HL-60/S4 (cell line): ENCODE measurements at regions not wholly inside any gene's neighbourhood (a gene's known extent, or its start where the extent isn't known, plus 50 kb on each side); places are given as distances from the start of the nearest gene placed in this dataset.

Experiments
- in situ Hi-C: fragments of 300-500 bp; cut with MboI; formaldehyde crosslinking; loops from 2 replicates; pipeline ENCODE4 v1.14.3; 2022; ENCODE audit warnings: low sequenced_read_pairs

GRCh38 chr6:165229216-165229615 is 80.2 kb downstream of the C6orf118 start:
- in situ Hi-C loops: no loop called here

DNA sequence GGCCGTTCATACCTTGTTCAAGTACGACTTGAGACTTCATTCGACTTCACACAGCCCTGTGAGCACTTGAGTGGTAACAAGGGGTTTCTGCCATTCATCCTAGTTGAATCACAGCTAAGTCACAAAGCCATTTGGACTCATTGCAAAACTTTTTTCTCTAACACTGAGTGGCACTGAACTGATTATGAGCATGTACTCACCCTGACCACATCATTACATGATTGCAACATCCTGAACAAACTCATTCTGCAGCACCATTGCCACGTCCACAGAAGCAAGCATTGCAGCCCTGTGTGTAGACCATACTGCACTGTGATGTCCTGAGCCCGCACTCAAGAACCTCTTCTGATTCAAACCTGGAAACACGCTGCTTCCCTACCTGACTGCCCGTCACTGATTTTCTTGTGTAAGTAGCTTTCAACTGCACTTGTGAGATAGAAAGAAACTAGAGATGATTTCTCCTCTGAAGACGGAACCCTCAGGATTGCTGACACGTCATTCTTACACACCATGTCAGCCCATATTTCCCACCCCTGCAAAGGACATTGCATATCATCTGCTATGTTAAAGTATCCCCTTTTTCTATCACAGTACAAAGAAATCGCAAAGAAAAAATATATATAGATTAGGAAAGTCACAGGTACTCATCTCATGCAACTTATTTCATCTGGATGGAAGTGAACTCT is 81.6 kb downstream of the C6orf118 start:
- in situ Hi-C loops: no loop called here

- in situ Hi-C loops: no loop called here
Measured at GRCh38 chr6:165223736-165224135, 85.7 kb downstream of the C6orf118 start.

GRCh38 chr6:165223101-165223500 is 86.3 kb downstream of the C6orf118 start:
- in situ Hi-C loops: no loop called here

- in situ Hi-C loops: no loop called here
Measured at GRCh38 chr6:165222315-165223025, 86.9 kb downstream of the C6orf118 start.

DNA sequence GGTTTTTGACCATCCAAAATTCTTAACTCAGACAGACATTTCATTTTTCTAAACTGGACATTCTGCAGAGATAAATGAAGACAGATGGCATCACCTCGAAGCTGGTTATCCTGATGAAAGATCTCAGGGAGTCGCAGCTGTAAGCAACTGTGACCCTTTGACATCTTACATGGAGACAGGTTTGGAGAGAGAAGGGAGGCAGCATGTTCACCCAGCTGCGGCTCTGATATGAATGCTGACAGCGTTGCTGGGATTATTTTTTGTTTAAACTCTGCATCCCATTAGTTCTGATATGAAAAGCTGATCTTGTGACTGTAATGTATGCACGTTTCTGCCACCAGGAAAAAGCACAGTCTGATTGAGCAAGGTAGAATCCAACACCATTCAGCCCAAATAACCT is 89.4 kb downstream of the C6orf118 start:
- in situ Hi-C loops: no loop called here

- in situ Hi-C loops: no loop called here
Measured at GRCh38 chr6:165219629-165220028, 89.8 kb downstream of the C6orf118 start.

DNA sequence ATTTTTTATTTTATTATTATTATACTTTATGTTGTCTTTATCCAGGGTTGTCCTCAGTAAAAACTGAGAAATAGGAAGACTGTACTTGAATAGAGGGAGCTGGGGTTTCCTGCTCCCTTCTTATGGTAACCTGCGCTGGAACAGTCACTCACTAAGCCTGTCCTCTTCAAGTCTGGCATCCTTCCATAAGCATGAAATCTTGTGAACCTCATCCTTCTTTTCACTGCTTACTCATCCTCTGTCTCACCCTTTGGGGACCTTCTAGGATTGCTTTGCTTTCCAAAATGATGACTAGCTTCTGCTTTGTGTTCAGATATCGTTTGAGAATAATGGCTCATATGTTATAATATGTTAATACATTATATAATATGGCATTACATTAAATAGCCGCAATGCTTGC is 90.6 kb downstream of the C6orf118 start:
- in situ Hi-C loops: no loop called here

GRCh38 chr6:165206798-165207197 is 102.6 kb downstream of the C6orf118 start:
- in situ Hi-C loops: no loop called here

- in situ Hi-C loops: no loop called here
Measured at GRCh38 chr6:165205632-165206031, 103.8 kb downstream of the C6orf118 start.

- in situ Hi-C loops: no loop called here
Measured at GRCh38 chr6:165204807-165205545, 104.4 kb downstream of the C6orf118 start.

- in situ Hi-C loops: no loop called here
Measured at GRCh38 chr6:165200178-165200577, 109.2 kb downstream of the C6orf118 start.

DNA sequence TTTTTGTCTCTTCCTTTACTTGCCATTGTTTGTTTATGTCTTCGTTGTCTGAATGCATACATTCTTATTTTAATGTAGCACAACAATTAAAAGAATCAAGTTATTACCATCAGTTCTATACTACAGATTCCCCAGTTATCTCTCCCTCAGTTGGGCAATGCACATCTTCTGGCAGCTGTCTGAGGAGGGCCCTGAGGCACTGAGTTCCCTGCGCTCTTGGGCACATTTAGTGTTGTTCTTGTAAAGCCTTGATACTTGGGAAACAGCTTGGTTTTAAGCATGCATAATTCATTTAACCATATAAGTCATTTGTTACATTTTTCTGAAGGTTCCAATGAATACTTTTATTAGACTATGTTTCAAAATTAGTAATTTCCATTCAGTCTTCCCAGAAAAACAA is 117.9 kb downstream of the C6orf118 start:
- in situ Hi-C loops: no loop called here

DNA sequence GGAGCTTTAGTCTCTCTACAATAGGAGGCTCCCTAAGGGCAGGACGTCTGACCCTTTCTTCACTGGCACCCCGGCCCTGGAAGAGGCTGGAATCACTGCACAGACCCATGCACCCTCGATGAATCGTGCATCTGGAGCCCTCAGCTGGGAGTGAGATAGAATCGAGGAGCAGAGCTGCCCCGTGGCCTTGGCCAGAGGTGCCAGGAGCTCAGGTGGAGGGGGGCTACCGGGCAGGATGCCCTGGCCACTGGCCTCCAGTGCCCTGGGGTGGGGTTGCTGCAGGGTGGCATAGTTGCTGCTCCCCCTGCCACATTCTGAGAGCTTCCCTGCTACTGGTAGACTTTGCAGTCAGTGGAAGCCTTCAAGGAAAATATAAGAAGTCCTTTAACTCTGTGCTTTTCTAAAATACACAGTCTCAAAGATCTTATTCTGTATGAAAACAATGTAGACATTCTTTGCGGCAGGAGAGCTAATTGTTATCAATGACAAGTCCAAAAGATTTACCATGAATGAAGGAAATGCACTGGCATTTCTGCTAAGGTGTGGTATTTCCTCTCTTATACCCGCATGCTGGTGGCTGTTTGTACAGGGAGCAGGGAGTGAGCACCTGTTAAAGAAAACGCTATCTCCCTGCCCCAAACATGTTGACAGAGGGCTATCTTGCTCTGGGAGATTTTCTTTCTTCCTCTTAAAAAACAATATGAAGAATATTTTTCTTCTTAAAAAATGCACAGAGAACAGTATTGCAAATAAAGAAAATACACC is 122.8 kb downstream of the C6orf118 start:
- in situ Hi-C loops: no loop called here

DNA sequence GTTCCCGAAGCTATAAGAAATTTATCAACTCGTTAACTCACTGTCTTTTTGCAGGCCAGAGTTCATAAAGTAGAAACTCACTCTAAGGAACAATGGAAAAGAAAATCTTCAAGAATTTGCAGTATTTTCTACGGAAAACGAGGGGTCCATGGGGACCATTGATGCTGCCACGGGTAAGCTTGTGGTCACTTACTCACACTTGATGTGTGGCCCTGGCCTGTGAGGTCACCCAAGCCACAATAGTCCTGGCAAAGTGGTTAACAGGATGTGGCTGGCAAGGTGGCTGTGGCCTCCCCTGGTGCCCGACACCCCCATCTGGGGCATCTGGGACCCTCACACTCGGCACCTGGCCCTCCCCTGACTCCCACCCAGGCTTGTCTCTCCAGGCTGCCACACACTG is 123.4 kb downstream of the C6orf118 start:
- in situ Hi-C loops: no loop called here

DNA sequence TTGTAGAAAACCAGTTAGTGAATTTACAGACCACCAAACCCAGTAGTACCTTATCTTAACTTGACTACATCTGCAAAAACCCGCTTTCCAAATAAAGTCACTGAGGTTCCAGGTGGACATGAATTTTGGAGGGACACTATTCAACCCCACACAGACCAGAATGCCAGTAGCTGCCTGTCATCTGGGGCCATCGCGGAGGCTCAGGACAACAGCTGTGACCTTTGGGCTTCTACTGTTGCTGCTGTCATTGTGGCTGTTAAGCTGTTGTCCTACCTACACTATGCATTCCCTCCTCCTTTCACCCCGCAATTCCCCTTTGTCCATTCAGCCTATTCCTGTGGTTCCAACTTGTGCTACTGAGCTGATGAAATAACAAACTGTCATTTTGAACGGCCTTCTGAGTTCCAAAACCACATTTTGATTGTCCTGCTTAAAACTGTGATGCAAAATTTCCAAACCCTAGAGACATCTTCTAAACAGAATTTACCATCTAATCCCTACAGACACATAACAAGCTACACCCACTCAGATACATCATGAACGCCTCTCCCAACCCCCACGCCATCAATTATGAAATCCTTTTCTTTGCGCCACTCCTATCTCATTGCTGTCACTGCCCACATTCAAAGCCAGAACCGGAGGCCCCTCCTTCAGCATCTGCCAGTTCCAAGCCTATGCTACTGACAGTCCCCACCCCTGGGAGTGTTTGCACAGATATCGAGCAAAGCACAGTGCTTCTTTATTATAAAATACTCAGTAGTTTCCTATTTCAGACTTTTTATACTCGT is 125.0 kb downstream of the C6orf118 start:
- in situ Hi-C loops: no loop called here

- in situ Hi-C loops: no loop called here
Measured at GRCh38 chr6:165183496-165184140, 125.8 kb downstream of the C6orf118 start.

DNA sequence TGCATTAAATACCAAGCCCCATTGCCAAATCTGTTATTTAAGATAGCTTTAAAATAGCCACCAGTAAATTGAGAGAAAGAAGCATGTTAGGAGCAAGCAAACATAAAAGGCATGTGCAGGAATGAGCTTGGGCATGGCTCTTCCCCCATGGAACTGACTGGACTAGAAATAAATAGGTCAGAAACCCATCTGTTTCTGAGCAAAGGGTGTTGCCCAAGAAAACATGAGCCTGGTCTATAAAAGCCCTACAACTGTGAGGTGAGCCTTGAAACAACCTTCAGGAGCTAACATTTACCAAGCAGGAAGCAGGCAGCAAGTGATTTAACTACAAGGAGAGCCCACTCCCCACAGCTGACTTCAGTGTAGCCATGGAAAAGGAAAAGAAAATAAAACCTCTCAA is 126.3 kb downstream of the C6orf118 start:
- in situ Hi-C loops: no loop called here

- in situ Hi-C loops: no loop called here
Measured at GRCh38 chr6:165181951-165182414, 127.4 kb downstream of the C6orf118 start.

- in situ Hi-C loops: no loop called here
Measured at GRCh38 chr6:165178056-165178455, 131.3 kb downstream of the C6orf118 start.
